ENCODE measurements at regions not wholly inside any gene's neighbourhood (a gene's known extent, or its start where the extent isn't known, plus 50 kb on each side); places are given as distances from the start of the nearest gene placed in this dataset.

DNA sequence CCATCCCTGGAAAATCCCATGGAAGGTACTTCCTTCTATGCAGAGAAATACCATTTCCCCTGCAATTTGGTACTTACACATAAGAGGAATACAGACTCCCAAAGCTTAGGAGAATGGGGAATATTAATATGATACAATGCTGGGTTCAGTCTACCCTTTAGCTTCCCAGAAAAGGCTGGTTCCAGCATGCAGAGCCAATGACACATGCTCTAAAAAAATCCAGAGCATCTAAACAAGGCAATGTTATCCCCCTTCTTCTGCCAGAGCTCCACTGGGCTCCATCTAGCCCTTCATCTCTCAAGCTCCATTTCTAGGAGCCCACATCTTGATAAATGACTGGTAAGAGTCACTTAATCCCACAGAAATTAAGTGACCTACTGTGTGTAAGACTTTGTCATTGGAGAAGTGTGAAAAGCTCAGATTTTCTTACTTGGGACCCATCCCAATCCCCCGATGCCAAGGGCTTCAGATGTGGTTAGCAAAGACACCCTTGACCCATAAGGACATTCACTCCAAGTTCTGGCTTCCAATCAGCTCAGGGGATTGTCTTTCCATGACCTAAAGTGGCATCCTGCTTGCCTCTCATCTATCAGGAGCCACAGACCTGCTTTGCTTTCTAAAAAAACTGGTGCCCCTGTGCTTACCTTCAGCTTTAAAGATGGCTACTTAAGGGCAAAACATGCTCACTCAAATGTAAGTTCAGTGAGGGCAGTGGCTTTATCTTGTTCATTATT is 137.5 kb downstream of the UNC5CL start:
- TF ChIP-seq, protein P1, sequence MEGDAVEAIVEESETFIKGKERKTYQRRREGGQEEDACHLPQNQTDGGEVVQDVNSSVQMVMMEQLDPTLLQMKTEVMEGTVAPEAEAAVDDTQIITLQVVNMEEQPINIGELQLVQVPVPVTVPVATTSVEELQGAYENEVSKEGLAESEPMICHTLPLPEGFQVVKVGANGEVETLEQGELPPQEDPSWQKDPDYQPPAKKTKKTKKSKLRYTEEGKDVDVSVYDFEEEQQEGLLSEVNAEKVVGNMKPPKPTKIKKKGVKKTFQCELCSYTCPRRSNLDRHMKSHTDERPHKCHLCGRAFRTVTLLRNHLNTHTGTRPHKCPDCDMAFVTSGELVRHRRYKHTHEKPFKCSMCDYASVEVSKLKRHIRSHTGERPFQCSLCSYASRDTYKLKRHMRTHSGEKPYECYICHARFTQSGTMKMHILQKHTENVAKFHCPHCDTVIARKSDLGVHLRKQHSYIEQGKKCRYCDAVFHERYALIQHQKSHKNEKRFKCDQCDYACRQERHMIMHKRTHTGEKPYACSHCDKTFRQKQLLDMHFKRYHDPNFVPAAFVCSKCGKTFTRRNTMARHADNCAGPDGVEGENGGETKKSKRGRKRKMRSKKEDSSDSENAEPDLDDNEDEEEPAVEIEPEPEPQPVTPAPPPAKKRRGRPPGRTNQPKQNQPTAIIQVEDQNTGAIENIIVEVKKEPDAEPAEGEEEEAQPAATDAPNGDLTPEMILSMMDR (IDR thresholded peaks at IDR 0.05; ENCODE audit: insufficient read depth, low read depth, low read length), result no peak
- TF ChIP-seq EZH2 (IDR thresholded peaks at IDR 0.05; ENCODE audit: insufficient read depth, low read length), result no peak

Measured in astrocyte (in vitro differentiated cells and primary cell).